Retinal pigment epithelial cell (primary cell): ENCODE measurements at regions not wholly inside any gene's neighbourhood (a gene's known extent, or its start where the extent isn't known, plus 50 kb on each side); places are given as distances from the start of the nearest gene placed in this dataset.

ENCODE experiments used
- DNase-seq: peaks from one replicate; pipeline ENCODE4 v3.0.0-alpha.2; 2010; ENCODE audit warnings: low read depth
- H3K4me3 ChIP-seq: 2 replicates; pipeline ENCODE4 v1.5.1; 2011; ENCODE audit warnings: mild to moderate bottlenecking, low read length, control low read depth, moderate library complexity
- TF ChIP-seq, protein P1 (sequence below): conservative IDR thresholded peaks from 2 replicates; pipeline ENCODE4 v1.5.1; 2011; ENCODE audit warnings: low read depth, low read length, control low read depth, inconsistent platforms

DNA sequence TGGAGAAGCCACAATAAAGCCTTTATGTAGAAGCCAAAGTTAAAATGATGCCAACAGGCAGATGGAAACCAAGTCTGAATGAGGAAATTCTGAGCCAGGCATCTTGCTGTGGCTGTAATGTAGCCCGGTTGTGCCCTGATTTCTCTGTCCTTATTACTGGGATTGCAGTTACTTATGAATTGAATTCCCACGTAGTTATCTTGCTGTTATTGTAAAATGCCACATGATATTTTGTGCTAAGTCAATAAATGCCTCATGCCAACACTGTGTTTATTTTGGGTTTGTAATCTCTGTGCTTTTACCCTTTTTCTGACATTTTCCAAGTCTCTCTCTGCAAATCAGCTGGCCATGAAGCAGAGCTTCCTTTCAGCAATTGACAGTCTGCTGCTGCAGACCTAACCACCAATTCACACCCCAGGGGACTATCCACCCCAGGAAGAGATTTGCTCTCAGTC, 486.1 kb upstream of the GOLIM4 start:
- no peak for DNase-seq
- TF ChIP-seq, protein P1, sequence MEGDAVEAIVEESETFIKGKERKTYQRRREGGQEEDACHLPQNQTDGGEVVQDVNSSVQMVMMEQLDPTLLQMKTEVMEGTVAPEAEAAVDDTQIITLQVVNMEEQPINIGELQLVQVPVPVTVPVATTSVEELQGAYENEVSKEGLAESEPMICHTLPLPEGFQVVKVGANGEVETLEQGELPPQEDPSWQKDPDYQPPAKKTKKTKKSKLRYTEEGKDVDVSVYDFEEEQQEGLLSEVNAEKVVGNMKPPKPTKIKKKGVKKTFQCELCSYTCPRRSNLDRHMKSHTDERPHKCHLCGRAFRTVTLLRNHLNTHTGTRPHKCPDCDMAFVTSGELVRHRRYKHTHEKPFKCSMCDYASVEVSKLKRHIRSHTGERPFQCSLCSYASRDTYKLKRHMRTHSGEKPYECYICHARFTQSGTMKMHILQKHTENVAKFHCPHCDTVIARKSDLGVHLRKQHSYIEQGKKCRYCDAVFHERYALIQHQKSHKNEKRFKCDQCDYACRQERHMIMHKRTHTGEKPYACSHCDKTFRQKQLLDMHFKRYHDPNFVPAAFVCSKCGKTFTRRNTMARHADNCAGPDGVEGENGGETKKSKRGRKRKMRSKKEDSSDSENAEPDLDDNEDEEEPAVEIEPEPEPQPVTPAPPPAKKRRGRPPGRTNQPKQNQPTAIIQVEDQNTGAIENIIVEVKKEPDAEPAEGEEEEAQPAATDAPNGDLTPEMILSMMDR: no peak
- no peak overlapping the region for H3K4me3 ChIP-seq

GRCh38 chr3:168579010-168579409, 483.3 kb upstream of the GOLIM4 start:
- no peak for DNase-seq
- TF ChIP-seq, protein P1: no peak
- H3K4me3 ChIP-seq: no peak overlapping the region

DNA sequence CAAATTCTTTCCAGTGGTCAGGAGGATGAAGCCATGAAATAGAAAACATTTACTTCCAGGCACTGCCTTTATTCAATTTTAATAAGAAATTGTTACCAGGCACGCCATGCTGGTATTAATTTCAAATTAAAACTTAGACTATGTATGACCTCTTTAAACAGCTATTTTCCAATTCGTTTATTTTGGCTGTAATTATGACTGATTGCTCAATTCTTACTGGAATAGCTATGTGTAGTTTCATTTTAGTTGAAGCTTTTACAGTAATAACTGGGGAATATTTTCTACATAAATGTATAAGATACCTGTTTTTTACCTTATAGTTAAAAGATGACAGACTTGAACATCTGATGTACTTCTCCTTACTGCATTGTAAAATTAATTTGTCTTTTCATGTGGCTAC, 480.0 kb upstream of the GOLIM4 start:
- DNase-seq: no peak
- TF ChIP-seq, protein P1: no peak
- H3K4me3 ChIP-seq: no peak overlapping the region

DNA sequence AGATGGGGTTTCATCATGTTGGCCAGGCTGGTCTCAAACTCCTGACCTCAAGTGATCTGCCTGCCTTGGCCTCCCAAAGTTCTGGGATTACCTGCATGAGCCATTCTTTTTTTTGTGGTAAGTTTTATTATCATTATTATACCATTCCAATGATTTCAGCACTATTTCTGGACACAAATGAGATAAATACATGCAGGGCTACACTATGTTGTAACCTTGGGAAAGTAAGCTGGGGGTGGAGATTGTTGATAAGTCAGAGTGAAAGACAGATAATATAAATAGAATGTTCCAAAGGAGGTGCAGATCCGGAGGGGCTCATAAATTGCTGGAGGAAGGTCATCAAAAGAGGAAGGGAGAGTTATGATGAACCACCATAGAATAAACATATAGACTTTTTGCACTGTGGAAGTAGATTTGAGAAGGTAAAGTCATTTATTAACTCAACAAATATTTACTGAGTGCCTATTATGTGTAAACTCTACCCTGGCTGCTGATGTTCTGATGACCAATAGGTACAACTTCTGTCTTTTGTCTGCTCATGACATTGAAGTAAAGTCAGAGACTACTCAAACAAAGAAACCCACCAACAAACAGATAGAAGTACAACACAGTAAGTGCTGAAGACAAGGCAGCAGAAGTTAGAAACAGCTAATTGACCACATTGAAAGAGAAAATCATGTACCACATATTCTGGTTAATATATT, 478.9 kb upstream of the GOLIM4 start:
- no peak for DNase-seq
- H3K4me3 ChIP-seq: no peak overlapping the region
- TF ChIP-seq, protein P1: no peak

DNA sequence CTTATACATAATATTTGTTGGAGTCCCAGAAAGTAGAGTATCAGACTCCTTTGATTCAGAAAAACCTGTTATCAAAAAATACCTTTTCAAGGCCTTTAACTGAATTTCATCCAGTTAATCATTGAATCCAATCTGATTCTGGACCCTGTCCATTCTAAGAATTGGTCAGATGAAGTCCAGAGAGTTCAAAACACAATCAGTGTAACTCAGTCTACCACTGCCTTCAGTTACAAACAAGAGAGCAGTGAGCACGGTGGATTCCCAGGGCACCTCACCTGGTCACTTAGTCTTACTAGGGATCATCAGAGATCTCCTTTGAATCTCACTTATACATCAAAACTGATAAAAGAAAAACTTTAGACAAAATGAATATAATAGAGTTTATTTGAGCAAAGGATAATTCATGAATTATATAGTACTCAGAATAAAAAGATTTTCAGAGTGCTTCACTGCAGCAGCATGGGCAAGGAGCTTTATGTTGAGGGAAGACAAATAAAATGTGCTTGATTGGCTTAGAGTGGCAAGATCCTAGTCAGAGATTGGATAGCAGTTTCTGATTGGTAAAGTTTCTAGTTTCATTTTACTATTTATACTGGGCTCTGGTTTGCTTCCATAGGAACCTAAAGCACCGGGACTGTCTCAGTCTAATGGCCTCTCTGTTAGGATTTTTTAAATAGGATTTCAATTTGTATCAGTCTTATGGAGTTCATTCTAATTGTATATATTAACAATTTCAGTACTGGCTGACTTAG, 474.9 kb upstream of the GOLIM4 start:
- TF ChIP-seq, protein P1: no peak
- no peak for DNase-seq
- H3K4me3 ChIP-seq: no peak overlapping the region

DNA sequence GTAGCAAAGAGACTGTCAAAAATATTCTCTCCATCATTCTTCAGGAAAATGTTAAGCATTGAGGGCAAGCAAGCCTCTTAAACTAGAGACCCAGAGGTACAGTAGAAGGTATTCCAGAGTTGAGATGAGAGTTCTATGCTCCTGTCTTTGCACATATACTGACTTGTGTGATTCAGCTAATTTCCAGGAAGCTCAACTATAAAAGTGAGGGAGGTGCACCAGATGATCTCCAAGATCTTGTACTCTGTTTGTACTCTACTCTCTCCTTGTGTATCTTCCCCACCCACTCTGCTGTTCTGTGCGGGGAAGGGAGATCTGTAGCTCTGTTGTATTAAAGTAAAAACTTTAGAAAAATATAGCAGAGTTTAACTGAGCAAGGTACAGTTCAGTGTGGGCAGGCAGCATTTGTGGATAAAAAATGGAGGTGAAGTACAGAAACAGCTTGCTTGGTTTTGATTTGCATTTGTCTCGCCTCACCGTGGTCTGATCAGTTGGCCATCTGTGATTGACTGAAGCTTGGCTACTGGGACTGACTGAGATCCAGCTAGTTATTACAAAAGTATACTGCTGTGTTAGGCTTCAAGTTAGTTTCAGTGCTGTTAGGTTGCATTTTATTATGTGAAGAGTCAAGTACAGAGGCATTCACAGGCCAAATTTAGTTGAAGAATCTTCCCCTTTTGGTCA, 463.1 kb upstream of the GOLIM4 start:
- TF ChIP-seq, protein P1: no peak
- no peak overlapping the region for H3K4me3 ChIP-seq
- no peak for DNase-seq
